ENCODE measurements at regions not wholly inside any gene's neighbourhood (a gene's known extent, or its start where the extent isn't known, plus 50 kb on each side); places are given as distances from the start of the nearest gene placed in this dataset.

GRCh38 chr3:115351193-115351592 is 204.1 kb upstream of the ZBTB20 start:
- no peaks in the 10 kb centered on the region for H3K4me1 Mint-ChIP-seq (ENCODE audit: insufficient read depth, unreplicated experiment)
- DNase-seq (ENCODE audit: unreplicated experiment): no peak
- no peak overlapping the region for H3K27ac Mint-ChIP-seq (ENCODE audit: low read depth, unreplicated experiment)
- no peaks in the 10 kb centered on the region for H3K36me3 Mint-ChIP-seq (ENCODE audit: insufficient read depth, unreplicated experiment)
- H3K4me3 Mint-ChIP-seq (ENCODE audit: unreplicated experiment): no peak overlapping the region
- no peaks in the 10 kb centered on the region for H3K9me3 Mint-ChIP-seq (ENCODE audit: unreplicated experiment)
- ChIA-PET CTCF (no interaction called here), POLR2A (no interaction called here)
- TF ChIP-seq CTCF (IDR thresholded peaks at IDR 0.05; ENCODE audit: unreplicated experiment): no peak
- no peaks in the 10 kb centered on the region for H3K27me3 Mint-ChIP-seq (ENCODE audit: insufficient read depth, unreplicated experiment)
- no TSS peak for BruUV-seq (replicated peaks)
- intact Hi-C loops (cut with micrococcal nuclease): no loop called here

DNA sequence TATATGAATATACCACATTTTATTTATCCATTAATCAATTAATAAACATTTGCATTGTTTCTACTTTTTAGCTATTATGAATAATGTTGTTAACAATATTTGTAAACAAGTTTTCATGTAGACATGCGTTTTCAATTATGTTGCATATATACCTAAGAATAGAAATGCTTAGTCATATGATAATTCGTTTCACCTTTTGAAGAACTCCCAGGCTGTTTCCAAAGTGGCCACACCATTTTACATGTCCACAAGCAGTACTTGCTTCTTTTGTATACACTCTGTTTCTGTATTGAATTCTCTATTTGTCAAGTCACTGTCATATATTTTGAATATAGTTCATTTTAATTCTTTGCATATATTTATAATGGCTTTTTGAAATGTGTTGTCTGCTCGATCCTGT is 206.9 kb upstream of the ZBTB20 start:
- ChIA-PET CTCF (interaction anchor here (0.5 to 0.8 kb wide), 4 partner anchors 15 to 1127 kb away, joined by 3 to 4 read pairs (median 3); no protein-coding TSS in a partner anchor), POLR2A (interaction anchor here (0.7 kb wide), 1 partner anchor 68 kb away, joined by 4 read pairs; no protein-coding TSS in a partner anchor)
- no peak overlapping the region for H3K4me3 Mint-ChIP-seq (ENCODE audit: unreplicated experiment)
- no TSS peak for BruUV-seq (replicated peaks)
- H3K9me3 Mint-ChIP-seq (ENCODE audit: unreplicated experiment): no peaks in the 10 kb centered on the region
- no peaks in the 10 kb centered on the region for H3K36me3 Mint-ChIP-seq (ENCODE audit: insufficient read depth, unreplicated experiment)
- no peaks in the 10 kb centered on the region for H3K27me3 Mint-ChIP-seq (ENCODE audit: insufficient read depth, unreplicated experiment)
- H3K4me1 Mint-ChIP-seq (ENCODE audit: insufficient read depth, unreplicated experiment): no peaks in the 10 kb centered on the region
- no peak for TF ChIP-seq CTCF (IDR thresholded peaks at IDR 0.05; ENCODE audit: unreplicated experiment)
- H3K27ac Mint-ChIP-seq (ENCODE audit: low read depth, unreplicated experiment): no peak overlapping the region
- intact Hi-C loops (cut with micrococcal nuclease): no loop called here
- no peak for DNase-seq (ENCODE audit: unreplicated experiment)

DNA sequence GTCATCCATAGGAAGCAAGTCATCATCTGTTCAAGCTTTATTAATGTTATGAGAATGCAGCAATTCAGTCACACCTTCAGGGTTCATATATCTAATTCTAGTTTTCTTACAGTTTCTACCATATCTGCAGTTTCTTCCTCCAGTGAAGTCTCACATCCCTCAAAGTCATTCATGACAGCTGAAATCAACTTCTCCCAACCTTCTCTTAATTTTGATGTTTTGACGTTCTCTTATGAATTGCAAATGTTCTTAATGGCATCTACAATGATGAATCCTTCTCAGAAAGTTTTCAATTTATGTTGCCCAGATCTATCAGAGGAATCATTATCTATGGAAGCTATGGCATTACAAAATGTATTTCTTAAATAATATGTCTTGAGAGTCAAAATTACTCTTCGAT is 210.4 kb upstream of the ZBTB20 start:
- POLR2A ChIA-PET: no interaction called here
- no peaks in the 10 kb centered on the region for H3K36me3 Mint-ChIP-seq (ENCODE audit: insufficient read depth, unreplicated experiment)

GRCh38 chr3:115359536-115359935 is 212.4 kb upstream of the ZBTB20 start:
- peaks cover 6% of the 10 kb centered on the region for H3K4me1 Mint-ChIP-seq (ENCODE audit: insufficient read depth, unreplicated experiment)
- H3K27ac Mint-ChIP-seq (ENCODE audit: low read depth, unreplicated experiment): no peak overlapping the region
- TF ChIP-seq CTCF (IDR thresholded peaks at IDR 0.05; ENCODE audit: unreplicated experiment): no peak
- ChIA-PET POLR2A (no interaction called here), CTCF (no interaction called here)
- intact Hi-C loops (cut with micrococcal nuclease): no loop called here
- no peaks in the 10 kb centered on the region for H3K27me3 Mint-ChIP-seq (ENCODE audit: insufficient read depth, unreplicated experiment)
- peaks cover 9% of the 10 kb centered on the region for H3K9me3 Mint-ChIP-seq (ENCODE audit: unreplicated experiment)
- no TSS peak for BruUV-seq (replicated peaks)
- H3K36me3 Mint-ChIP-seq (ENCODE audit: insufficient read depth, unreplicated experiment): no peaks in the 10 kb centered on the region
- no peak overlapping the region for H3K4me3 Mint-ChIP-seq (ENCODE audit: unreplicated experiment)
- no peak for DNase-seq (ENCODE audit: unreplicated experiment)

More for the DNA sequence above, 210.4 kb upstream of the ZBTB20 start:
- Mint-ChIP-seq H3K27ac (ENCODE audit: low read depth, unreplicated experiment) (no peak overlapping the region), H3K4me3 (ENCODE audit: unreplicated experiment) (no peak overlapping the region), H3K4me1 (ENCODE audit: insufficient read depth, unreplicated experiment) (peaks cover 6% of the 10 kb centered on the region), H3K27me3 (ENCODE audit: insufficient read depth, unreplicated experiment) (no peaks in the 10 kb centered on the region), H3K9me3 (ENCODE audit: unreplicated experiment) (no peaks in the 10 kb centered on the region)
- BruUV-seq (replicated peaks): no TSS peak
- CTCF ChIA-PET: no interaction called here
- DNase-seq (ENCODE audit: unreplicated experiment): no peak
- TF ChIP-seq CTCF (IDR thresholded peaks at IDR 0.05; ENCODE audit: unreplicated experiment): no peak
- intact Hi-C loops (cut with micrococcal nuclease): no loop called here
